ENCODE measurements at regions not wholly inside any gene's neighbourhood (a gene's known extent, or its start where the extent isn't known, plus 50 kb on each side); places are given as distances from the start of the nearest gene placed in this dataset.

DNA sequence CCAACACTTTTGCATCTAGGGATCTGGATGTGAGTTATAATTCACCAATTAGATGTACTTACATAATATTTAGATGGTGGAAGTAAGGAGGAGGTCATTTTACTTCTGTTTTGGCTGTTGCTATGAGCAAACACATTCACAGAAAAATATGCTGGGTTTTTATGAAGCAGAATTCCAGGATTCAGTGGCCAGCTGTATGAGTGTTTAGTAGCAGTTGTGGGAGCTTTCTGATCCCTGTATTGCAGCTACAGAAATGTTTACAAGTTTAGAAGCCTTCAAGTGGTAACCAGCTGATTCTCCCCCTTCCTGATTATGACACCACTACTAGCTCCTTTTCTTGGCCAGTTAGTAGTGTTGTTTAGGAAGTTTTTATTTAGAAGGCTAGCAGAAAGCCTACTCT is 177.0 kb downstream of the TENT5A start:
- no peaks in the 10 kb centered on the region for H3K27me3 ChIP-seq (ENCODE audit: insufficient read depth, low read depth)
- H3K36me3 ChIP-seq (ENCODE audit: insufficient read depth), result no peaks in the 10 kb centered on the region
- no peak overlapping the region for H2AFZ ChIP-seq (ENCODE audit: low read depth)
- no peak overlapping the region for H3K9ac ChIP-seq
- no peaks in the 10 kb centered on the region for H4K20me1 ChIP-seq (ENCODE audit: insufficient read depth)
- H3K4me1 ChIP-seq (ENCODE audit: low read depth, poor library complexity, severe bottlenecking), result no peaks in the 10 kb centered on the region
- H3K27ac ChIP-seq, result no peak overlapping the region
- H3K79me2 ChIP-seq (ENCODE audit: insufficient read depth, low read depth), result no peaks in the 10 kb centered on the region
- no peak overlapping the region for H3K4me3 ChIP-seq (IDR thresholded peaks at IDR 0.05; ENCODE audit: insufficient read depth, low read depth, low read length)
- no peak overlapping the region for H3K4me2 ChIP-seq
- TF ChIP-seq, protein P1, sequence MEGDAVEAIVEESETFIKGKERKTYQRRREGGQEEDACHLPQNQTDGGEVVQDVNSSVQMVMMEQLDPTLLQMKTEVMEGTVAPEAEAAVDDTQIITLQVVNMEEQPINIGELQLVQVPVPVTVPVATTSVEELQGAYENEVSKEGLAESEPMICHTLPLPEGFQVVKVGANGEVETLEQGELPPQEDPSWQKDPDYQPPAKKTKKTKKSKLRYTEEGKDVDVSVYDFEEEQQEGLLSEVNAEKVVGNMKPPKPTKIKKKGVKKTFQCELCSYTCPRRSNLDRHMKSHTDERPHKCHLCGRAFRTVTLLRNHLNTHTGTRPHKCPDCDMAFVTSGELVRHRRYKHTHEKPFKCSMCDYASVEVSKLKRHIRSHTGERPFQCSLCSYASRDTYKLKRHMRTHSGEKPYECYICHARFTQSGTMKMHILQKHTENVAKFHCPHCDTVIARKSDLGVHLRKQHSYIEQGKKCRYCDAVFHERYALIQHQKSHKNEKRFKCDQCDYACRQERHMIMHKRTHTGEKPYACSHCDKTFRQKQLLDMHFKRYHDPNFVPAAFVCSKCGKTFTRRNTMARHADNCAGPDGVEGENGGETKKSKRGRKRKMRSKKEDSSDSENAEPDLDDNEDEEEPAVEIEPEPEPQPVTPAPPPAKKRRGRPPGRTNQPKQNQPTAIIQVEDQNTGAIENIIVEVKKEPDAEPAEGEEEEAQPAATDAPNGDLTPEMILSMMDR (conservative IDR thresholded peaks at IDR 0.05; ENCODE audit: low read depth, low read length), result no peak

DNA sequence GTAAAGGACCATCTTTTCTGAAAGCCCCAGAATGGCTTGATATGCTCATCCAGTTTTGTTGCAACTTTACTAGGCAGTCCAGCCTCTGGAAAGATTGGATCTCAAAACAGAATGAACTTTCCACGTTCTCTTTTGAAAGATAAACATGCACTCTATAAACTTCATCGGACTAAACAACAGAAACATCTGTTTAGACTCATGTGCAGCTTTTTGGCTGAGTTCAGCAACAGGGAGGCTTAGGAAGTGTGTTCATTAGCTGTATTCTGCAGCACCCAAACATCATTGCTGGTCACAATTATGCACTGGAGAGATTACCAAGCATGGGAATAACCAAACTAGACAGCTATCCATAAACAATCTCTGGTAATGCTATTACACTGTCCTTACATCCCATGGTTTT is 180.5 kb downstream of the TENT5A start:
- Histone ChIP-seq H3K36me3 (ENCODE audit: insufficient read depth) (no peaks in the 10 kb centered on the region), H3K79me2 (ENCODE audit: insufficient read depth, low read depth) (no peaks in the 10 kb centered on the region), H3K4me1 (ENCODE audit: low read depth, poor library complexity, severe bottlenecking) (no peaks in the 10 kb centered on the region), H4K20me1 (ENCODE audit: insufficient read depth) (no peaks in the 10 kb centered on the region), H3K4me3 (IDR thresholded peaks at IDR 0.05; ENCODE audit: insufficient read depth, low read depth, low read length) (no peak overlapping the region), H2AFZ (ENCODE audit: low read depth) (no peak overlapping the region), H3K9ac (no peak overlapping the region), H3K27me3 (ENCODE audit: insufficient read depth, low read depth) (no peaks in the 10 kb centered on the region), H3K27ac (no peak overlapping the region), H3K4me2 (no peak overlapping the region)
- TF ChIP-seq, protein P1 (conservative IDR thresholded peaks at IDR 0.05; ENCODE audit: low read depth, low read length), result no peak

DNA sequence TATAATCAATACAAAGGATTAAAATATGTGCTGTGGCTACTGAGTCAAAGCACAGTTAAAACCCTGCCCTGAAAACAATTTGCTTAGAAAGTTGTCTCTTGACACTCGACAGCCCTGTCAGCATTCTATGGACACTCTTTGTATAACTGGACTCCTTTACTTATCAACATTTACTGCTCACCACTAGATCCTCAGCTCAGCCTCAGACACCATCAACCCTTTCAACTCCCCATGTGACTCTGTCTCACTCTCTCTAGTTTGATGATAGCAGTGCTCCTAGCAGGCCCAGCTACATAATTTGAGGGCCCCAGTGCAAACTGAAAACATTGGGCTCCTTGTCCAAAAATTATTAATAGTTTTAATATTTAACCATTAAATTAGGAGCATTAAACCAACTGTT is 181.8 kb downstream of the TENT5A start:
- Histone ChIP-seq H4K20me1 (ENCODE audit: insufficient read depth) (no peaks in the 10 kb centered on the region), H3K27ac (no peak overlapping the region), H3K36me3 (ENCODE audit: insufficient read depth) (no peaks in the 10 kb centered on the region), H3K4me1 (ENCODE audit: low read depth, poor library complexity, severe bottlenecking) (no peaks in the 10 kb centered on the region), H3K27me3 (ENCODE audit: insufficient read depth, low read depth) (no peaks in the 10 kb centered on the region), H3K4me2 (no peak overlapping the region), H2AFZ (ENCODE audit: low read depth) (no peak overlapping the region), H3K4me3 (IDR thresholded peaks at IDR 0.05; ENCODE audit: insufficient read depth, low read depth, low read length) (no peak overlapping the region), H3K79me2 (ENCODE audit: insufficient read depth, low read depth) (no peaks in the 10 kb centered on the region), H3K9ac (no peak overlapping the region)
- TF ChIP-seq, protein P1 (conservative IDR thresholded peaks at IDR 0.05; ENCODE audit: low read depth, low read length), result no peak

DNA sequence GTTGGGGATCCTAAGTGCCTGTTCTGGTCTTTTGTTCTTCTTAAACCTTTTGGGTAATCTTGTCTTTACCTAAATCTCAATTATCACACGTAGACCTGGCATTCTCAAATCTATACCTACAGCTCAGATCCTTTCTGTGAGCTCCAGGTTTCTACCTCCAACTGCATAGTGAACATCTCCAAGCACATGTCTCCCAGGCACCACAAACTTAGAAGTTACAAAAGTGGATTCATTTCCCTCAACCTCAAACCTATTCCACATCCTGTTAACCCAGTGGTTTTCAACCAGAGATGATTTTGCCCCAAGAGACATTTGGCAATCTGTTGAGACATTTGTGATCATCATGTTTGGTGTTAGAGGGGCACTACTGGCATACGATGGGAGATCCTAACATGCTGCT is 183.5 kb downstream of the TENT5A start:
- H3K4me2 ChIP-seq, result no peak overlapping the region

More for the DNA sequence above, 183.5 kb downstream of the TENT5A start:
- no peaks in the 10 kb centered on the region for H3K4me1 ChIP-seq (ENCODE audit: low read depth, poor library complexity, severe bottlenecking)
- H3K27me3 ChIP-seq (ENCODE audit: insufficient read depth, low read depth), result no peaks in the 10 kb centered on the region
- H2AFZ ChIP-seq (ENCODE audit: low read depth), result no peak overlapping the region
- TF ChIP-seq, protein P1 (conservative IDR thresholded peaks at IDR 0.05; ENCODE audit: low read depth, low read length), result no peak
- H3K4me3 ChIP-seq (IDR thresholded peaks at IDR 0.05; ENCODE audit: insufficient read depth, low read depth, low read length), result no peak overlapping the region
- no peaks in the 10 kb centered on the region for H3K36me3 ChIP-seq (ENCODE audit: insufficient read depth)
- H3K27ac ChIP-seq, result no peak overlapping the region
- H3K9ac ChIP-seq, result no peak overlapping the region
- H4K20me1 ChIP-seq (ENCODE audit: insufficient read depth), result no peaks in the 10 kb centered on the region
- no peaks in the 10 kb centered on the region for H3K79me2 ChIP-seq (ENCODE audit: insufficient read depth, low read depth)
